ENCODE measurements at regions not wholly inside any gene's neighbourhood (a gene's known extent, or its start where the extent isn't known, plus 50 kb on each side); places are given as distances from the start of the nearest gene placed in this dataset.

DNA sequence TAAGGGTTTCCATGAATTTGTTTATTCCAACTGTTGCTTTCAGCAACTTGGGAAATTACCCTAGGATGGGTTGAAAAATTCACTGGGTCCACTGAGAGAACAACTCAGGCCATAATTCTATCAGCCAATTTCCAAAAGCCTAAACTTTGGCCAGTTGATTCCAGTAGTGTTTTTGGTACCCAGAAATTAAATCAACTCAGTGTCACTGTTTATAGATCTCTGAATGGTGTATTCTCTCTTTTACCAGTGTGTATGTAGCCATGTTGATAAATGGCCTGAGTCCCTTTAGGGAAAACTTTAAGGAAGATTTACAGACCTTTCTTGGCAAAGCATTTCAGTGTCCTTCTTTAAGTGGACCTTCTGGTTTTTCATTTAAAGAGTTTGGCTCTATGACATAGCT, 636.4 kb downstream of the OTOL1 start:
- Histone ChIP-seq H3K79me2 (ENCODE audit: control insufficient read depth, insufficient read depth, low read length) (no peaks in the 10 kb centered on the region), H3K9ac (ENCODE audit: control insufficient read depth, insufficient read depth, low read length) (no peak overlapping the region), H3K4me3 (no peak overlapping the region), H3K27me3 (replicated peaks in 1 of 2; ENCODE audit: control insufficient read depth in 2 of 2, insufficient read depth in 2 of 2, low read length in 1 of 2) (no peaks in the 10 kb centered on the region), H2AFZ (ENCODE audit: control insufficient read depth, low read depth, low read length) (no peak overlapping the region), H3K36me3 (ENCODE audit: control insufficient read depth in 2 of 2, insufficient read depth in 2 of 2, low read length in 1 of 2) (no peaks in the 10 kb centered on the region), H3K4me2 (ENCODE audit: control insufficient read depth, insufficient read depth) (no peak overlapping the region), H3K4me1 (ENCODE audit: control insufficient read depth, insufficient read depth, low read length) (no peaks in the 10 kb centered on the region), H4K20me1 (ENCODE audit: control insufficient read depth, insufficient read depth) (no peaks in the 10 kb centered on the region), H3K27ac (ENCODE audit: control insufficient read depth, insufficient read depth) (no peak overlapping the region), H3K9me3 (replicated peaks; ENCODE audit: control insufficient read depth, insufficient read depth, low read length) (no peaks in the 10 kb centered on the region)
- intact Hi-C loops (cut with micrococcal nuclease; ENCODE audit: unreplicated experiment) (no loop called here), in situ Hi-C loops (cut with MboI) (no loop called here)
- no TSS peak for BruUV-seq (replicated peaks)
- FAIRE-seq = no peak
- DNase-seq (ENCODE audit: low read depth, low spot score) = no peak
- TF ChIP-seq, protein P1, sequence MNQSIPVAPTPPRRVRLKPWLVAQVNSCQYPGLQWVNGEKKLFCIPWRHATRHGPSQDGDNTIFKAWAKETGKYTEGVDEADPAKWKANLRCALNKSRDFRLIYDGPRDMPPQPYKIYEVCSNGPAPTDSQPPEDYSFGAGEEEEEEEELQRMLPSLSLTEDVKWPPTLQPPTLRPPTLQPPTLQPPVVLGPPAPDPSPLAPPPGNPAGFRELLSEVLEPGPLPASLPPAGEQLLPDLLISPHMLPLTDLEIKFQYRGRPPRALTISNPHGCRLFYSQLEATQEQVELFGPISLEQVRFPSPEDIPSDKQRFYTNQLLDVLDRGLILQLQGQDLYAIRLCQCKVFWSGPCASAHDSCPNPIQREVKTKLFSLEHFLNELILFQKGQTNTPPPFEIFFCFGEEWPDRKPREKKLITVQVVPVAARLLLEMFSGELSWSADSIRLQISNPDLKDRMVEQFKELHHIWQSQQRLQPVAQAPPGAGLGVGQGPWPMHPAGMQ (IDR thresholded peaks at IDR 0.05; ENCODE audit: borderline replicate concordance) = no peak
- TF ChIP-seq, protein P2, sequence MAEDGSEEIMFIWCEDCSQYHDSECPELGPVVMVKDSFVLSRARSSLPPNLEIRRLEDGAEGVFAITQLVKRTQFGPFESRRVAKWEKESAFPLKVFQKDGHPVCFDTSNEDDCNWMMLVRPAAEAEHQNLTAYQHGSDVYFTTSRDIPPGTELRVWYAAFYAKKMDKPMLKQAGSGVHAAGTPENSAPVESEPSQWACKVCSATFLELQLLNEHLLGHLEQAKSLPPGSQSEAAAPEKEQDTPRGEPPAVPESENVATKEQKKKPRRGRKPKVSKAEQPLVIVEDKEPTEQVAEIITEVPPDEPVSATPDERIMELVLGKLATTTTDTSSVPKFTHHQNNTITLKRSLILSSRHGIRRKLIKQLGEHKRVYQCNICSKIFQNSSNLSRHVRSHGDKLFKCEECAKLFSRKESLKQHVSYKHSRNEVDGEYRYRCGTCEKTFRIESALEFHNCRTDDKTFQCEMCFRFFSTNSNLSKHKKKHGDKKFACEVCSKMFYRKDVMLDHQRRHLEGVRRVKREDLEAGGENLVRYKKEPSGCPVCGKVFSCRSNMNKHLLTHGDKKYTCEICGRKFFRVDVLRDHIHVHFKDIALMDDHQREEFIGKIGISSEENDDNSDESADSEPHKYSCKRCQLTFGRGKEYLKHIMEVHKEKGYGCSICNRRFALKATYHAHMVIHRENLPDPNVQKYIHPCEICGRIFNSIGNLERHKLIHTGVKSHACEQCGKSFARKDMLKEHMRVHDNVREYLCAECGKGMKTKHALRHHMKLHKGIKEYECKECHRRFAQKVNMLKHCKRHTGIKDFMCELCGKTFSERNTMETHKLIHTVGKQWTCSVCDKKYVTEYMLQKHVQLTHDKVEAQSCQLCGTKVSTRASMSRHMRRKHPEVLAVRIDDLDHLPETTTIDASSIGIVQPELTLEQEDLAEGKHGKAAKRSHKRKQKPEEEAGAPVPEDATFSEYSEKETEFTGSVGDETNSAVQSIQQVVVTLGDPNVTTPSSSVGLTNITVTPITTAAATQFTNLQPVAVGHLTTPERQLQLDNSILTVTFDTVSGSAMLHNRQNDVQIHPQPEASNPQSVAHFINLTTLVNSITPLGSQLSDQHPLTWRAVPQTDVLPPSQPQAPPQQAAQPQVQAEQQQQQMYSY (CRISPR knock-in tag; IDR thresholded peaks at IDR 0.05) = no peak
- TF ChIP-seq TCF3 (IDR thresholded peaks at IDR 0.05; ENCODE audit: borderline replicate concordance, insufficient read depth, low read depth, low read length) = no peak
- TF ChIP-seq ZNF207 (IDR thresholded peaks at IDR 0.05; ENCODE audit: borderline replicate concordance) = no peak
- TF ChIP-seq SMAD1 (IDR thresholded peaks at IDR 0.05; ENCODE audit: low read depth, partially characterized antibody) = no peak
- no peak for TF ChIP-seq NFYB (IDR thresholded peaks at IDR 0.05; ENCODE audit: insufficient read depth, low read depth, low read length)
- no peak for ATAC-seq
- ChIA-PET RAD21 (ENCODE audit: unreplicated experiment) (no interaction called here), POLR2A (no interaction called here), CTCF (no interaction called here), SMC1A (ENCODE audit: uncharacterized antibody, unreplicated experiment) (interaction anchor here (1.4 kb wide), 1 partner anchor 78 kb away, joined by 3 read pairs; no protein-coding TSS in a partner anchor)
